Heart left ventricle (tissue), 13 donors: ENCODE measurements at regions not wholly inside any gene's neighbourhood (a gene's known extent, or its start where the extent isn't known, plus 50 kb on each side); places are given as distances from the start of the nearest gene placed in this dataset.

Source experiments
- POLR2A ChIP-seq, 2 donors: fragments of 450-650 bp; IDR thresholded peaks; one replicate each; pipeline ENCODE4 v1.6.1; 2017; ENCODE audit warnings: antibody characterized with exemption in 2 of 2, mild to moderate bottlenecking in 2 of 2, moderate library complexity in 2 of 2
- TF ChIP-seq, protein P1 (sequence below), 12 donors: fragments of 200-600 bp; sonication (generic) in 4 of 12; IDR thresholded peaks; one replicate each; pipeline versions ENCODE4 v1.5.0 to v1.8.0; 2018 to 2022; ENCODE audit warnings: antibody characterized with exemption in 12 of 12, mild to moderate bottlenecking in 5 of 12
- donor health status: ischemic (EF 13 %, LVEDD 7.1; RV severe dilation, severe dysfunction).
- donor health status: DM: no; HTN: yes; CAD: no.
- donor health status: DM: no; HTN: no; CAD: no.
- donor health status: ischemic (EF 25% LVEDD 6.9; RV normal size, moderate dysfunction).
- donor health status: ischemic (EF 25% LVEDD 5.7; RV mildly dilated, moderate dysfunction).
- donor health status: ischemic (EF 35%, LVEDD 5.7; RV mildly dilated, moderate dysfunction).
- donor health status: nonischemic (EF 11% LVEDD 7.7; RV severe dilation, severe dysfunction).
- donor health status: DM: yes; HTN: yes; CAD: no.
- donor health status: PGD.
- donor health status: ischemic (EF 29% LVEDD 5.4; RV normal size, mild dysfunction).
- donor health status: nonischemic (EF 23%, LVEDD 6.1; RV moderate dilation, normal function).

GRCh38 chr14:46404865-46405811, 246.4 kb downstream of the RPL10L start:
- TF ChIP-seq, protein P1, sequence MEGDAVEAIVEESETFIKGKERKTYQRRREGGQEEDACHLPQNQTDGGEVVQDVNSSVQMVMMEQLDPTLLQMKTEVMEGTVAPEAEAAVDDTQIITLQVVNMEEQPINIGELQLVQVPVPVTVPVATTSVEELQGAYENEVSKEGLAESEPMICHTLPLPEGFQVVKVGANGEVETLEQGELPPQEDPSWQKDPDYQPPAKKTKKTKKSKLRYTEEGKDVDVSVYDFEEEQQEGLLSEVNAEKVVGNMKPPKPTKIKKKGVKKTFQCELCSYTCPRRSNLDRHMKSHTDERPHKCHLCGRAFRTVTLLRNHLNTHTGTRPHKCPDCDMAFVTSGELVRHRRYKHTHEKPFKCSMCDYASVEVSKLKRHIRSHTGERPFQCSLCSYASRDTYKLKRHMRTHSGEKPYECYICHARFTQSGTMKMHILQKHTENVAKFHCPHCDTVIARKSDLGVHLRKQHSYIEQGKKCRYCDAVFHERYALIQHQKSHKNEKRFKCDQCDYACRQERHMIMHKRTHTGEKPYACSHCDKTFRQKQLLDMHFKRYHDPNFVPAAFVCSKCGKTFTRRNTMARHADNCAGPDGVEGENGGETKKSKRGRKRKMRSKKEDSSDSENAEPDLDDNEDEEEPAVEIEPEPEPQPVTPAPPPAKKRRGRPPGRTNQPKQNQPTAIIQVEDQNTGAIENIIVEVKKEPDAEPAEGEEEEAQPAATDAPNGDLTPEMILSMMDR (IDR thresholded peaks at IDR 0.05): no peak
- TF ChIP-seq POLR2A (IDR thresholded peaks at IDR 0.05): no peak
